SK-MEL-5 (cell line): ENCODE measurements at regions not wholly inside any gene's neighbourhood (a gene's known extent, or its start where the extent isn't known, plus 50 kb on each side); places are given as distances from the start of the nearest gene placed in this dataset.
"Not testable (repeated sequence)": the region's sequence is repeated elsewhere in the genome, so short reads cannot be mapped to it uniquely, and the experiment has no call there.

Experiments used
- DNase-seq: peaks from one replicate; pipeline ENCODE4 v3.0.0-alpha.2; 2016; ENCODE audit warnings: low read depth, low spot score
- in situ Hi-C: cut with HindIII; loops from 2 replicates; pipeline ENCODE4 v1.10.0; 2016; ENCODE audit warnings: low sequenced_read_pairs, high pct_unique_total_duplicates, low pct_unique_long_range_greater_than_20kb

DNA sequence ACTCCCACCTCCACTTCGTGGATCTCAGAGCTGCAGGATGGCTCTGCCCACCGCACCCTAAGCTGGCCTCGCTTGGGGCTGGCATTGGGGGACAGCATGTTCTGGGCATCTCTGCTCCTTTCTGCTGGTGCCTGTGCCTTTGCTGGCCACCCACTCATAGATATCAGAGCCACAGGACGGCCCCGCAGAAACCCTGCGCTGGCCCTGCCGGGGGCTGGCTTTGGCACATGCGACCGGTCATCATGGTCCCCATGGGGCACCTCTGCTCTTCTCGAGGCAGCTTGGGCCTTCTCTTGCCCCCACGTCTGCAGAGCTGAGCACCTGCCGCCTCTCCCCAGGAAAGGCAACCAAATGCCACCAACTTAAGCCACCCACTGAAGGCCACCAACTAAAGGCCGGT lies 895.7 kb upstream of the DEFB115 start:
- in situ Hi-C loops, DNase-seq: not testable (repeated sequence)

GRCh38 chr20:30376430-30376766 lies 881.1 kb upstream of the DEFB115 start:
- DNase-seq, in situ Hi-C loops: not testable (repeated sequence)

- DNase-seq = peak; percentile 91
- in situ Hi-C loops = no loop called here
These were observed 880.5 kb upstream of the DEFB115 start for GRCh38 chr20:30376767-30377658.

- in situ Hi-C loops, DNase-seq: not testable (repeated sequence)
These were observed 879.1 kb upstream of the DEFB115 start for GRCh38 chr20:30378317-30378716.

GRCh38 chr20:30378721-30379120 lies 878.7 kb upstream of the DEFB115 start:
- in situ Hi-C loops, DNase-seq: not testable (repeated sequence)

DNA sequence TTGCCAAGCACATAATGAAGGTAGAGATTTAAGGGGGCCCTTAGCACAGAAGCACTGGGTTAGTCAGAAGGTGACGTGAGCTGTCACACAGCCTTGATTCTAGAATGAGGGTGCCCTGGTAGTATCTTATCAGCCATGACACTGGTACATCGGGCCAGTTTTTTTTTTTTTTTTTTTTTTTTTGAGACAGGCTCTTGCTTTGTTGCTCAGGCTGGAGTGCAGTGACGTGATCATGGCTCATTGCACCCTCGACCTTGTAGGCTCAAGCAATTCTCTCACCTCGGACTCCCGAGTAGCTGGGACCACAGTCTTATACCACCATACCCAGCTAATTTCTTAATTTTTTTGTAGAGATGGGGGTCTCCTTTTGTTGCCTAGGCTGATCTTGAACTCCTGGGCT lies 872.6 kb upstream of the DEFB115 start:
- in situ Hi-C loops, DNase-seq: not testable (repeated sequence)

GRCh38 chr20:30386099-30386498 lies 871.4 kb upstream of the DEFB115 start:
- in situ Hi-C loops, DNase-seq: not testable (repeated sequence)

GRCh38 chr20:30387823-30388222 lies 869.6 kb upstream of the DEFB115 start:
- in situ Hi-C loops = not testable (repeated sequence)

DNA sequence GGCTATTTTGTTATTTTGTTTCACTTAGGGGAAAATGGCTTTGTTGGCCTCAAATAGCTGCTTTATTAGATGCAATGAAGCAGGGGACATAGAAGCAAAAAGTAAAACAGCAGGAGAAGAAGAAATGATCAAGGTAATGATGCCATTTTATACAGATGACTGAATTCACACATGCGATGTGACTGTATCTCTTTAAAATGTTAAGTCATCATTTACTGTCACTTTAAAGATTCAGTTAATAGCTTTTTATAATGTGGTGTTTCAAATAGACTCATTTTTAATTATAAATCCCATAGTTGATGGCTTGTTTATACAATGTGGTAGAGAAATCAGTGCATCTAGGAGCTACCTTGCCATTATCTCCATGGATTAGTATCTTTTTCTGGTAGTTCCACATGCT lies 863.9 kb upstream of the DEFB115 start:
- DNase-seq, in situ Hi-C loops: not testable (repeated sequence)

More at GRCh38 chr20:30387823-30388222, 869.6 kb upstream of the DEFB115 start:
- not testable (repeated sequence) for DNase-seq

GRCh38 chr20:30397111-30397510 lies 860.4 kb upstream of the DEFB115 start:
- peak; percentile 63 for DNase-seq
- in situ Hi-C loops = not testable (repeated sequence)

DNA sequence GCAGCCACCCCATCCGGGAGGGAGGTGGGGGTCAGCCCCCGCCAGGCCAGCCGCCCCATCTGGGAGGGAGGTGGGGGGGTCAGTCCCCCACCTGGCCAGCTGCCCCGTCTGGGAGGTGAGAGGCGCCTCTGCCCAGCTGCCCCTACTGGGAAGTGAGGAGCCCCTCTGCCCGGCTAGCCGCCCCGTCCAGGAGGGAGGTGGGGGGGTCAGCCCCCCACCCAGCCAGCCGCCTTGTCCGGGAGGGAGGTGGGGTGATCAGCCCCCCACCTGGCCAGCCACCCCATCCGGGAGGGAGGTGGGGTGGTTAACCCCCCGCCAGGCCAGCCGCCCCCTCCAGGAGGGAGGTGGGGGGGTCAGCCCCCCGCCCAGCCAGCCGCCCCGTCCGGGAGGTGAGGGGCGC lies 852.4 kb upstream of the DEFB115 start:
- in situ Hi-C loops, DNase-seq: not testable (repeated sequence)

- in situ Hi-C loops, DNase-seq: not testable (repeated sequence)
These were observed 851.9 kb upstream of the DEFB115 start for GRCh38 chr20:30405585-30405984.

- in situ Hi-C loops = not testable (repeated sequence)
These were observed 851.1 kb upstream of the DEFB115 start for GRCh38 chr20:30406370-30406769.

GRCh38 chr20:30412972-30413371 lies 844.5 kb upstream of the DEFB115 start:
- no peak for DNase-seq
- in situ Hi-C loops = no loop called here

More at GRCh38 chr20:30406370-30406769, 851.1 kb upstream of the DEFB115 start:
- not testable (repeated sequence) for DNase-seq

DNA sequence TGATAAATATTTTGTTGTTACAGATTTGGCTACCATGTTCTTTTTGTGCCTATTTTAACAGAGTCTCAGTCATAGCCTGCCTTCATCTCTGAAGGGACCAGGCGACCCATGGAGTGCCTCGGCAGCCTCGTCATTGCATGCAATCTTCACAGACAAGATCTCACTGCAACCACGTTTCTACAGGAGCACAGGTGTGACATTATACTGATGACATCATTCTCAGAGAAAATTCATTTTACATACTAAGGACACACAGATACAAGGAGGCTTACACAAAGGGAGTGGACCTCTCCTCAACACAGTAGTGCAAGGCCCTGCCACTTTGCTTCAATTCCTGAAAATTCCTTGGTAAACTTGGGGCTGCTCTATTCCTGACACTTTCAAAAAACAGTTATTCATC lies 840.1 kb upstream of the DEFB115 start:
- DNase-seq, in situ Hi-C loops: not testable (repeated sequence)

GRCh38 chr20:30418378-30418777 lies 839.1 kb upstream of the DEFB115 start:
- in situ Hi-C loops = not testable (repeated sequence)

DNA sequence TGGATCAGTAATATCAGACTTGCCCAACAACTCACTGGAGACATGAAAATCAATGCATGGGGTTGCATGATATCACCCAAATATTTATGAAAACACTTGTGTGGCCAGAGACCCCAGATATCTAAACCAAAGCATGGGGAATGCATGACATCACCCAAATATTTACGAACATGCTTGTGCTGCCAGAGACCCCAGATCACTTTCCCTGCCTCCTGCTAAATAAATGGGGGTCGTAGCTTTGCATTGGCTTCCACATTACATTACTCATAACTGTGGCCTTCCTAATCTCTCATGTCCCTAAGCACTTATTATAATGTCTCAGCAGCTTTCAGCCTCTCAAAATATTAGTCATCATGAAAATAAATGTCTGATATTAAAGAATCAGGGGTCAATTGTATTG lies 838.0 kb upstream of the DEFB115 start:
- in situ Hi-C loops = no loop called here
- no peak for DNase-seq

More at GRCh38 chr20:30418378-30418777, 839.1 kb upstream of the DEFB115 start:
- DNase-seq = not testable (repeated sequence)

- DNase-seq, in situ Hi-C loops: not testable (repeated sequence)
These were observed 837.5 kb upstream of the DEFB115 start for GRCh38 chr20:30419871-30420420.
